GM21528 (cell line): ENCODE measurements at regions not wholly inside any gene's neighbourhood (a gene's known extent, or its start where the extent isn't known, plus 50 kb on each side); places are given as distances from the start of the nearest gene placed in this dataset.
A peak's percentile ranks its signal among the peaks of the same experiment; 100 is the strongest.

Experiments
- ATAC-seq: cut with Tn5 transposase; IDR thresholded peaks from one replicate; pipeline ENCODE4 v1.9.1; 2021; ENCODE audit warnings: mild to moderate bottlenecking, moderate library complexity; ENCODE audit not compliant: unreplicated experiment, low FRiP score

DNA sequence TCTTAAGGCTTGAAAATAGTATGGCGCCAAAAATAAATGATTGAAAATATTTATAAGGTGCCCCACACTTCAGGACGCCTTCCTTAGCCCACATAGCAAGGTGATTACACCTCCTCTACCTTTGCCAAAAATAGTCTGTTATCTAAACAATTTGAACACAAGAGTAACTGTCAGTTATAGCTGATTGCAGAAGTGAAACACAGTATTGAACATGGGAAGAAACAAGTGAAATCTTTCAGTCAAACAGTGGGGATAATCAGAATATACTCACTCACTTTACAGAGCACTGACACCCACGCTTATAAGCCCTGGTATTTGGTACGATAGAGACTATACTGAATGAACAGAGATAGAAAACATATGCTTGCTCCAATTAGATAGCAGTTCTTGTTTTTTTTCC, 203.1 kb downstream of the RAB38 start:
- peak; percentile 70 for ATAC-seq

DNA sequence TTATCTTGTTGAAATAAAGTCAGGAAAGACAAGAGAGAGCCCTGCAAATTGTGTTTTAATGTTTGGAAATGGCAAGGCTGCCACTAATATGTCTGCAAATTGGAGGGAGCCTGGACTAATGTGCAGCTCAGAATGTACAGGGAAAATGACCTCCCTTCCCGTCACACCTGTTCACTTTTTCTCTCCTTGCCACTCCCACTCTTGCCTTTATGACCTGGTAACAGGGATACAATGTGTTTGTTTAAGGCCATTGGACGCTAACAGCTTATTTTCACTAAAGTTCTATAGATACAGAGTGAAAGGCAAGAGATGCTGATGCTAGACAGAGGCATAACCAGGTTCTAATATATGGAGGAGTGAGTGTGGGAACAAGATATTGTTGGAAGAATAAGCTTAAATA, 203.9 kb downstream of the RAB38 start:
- ATAC-seq, result no peak

DNA sequence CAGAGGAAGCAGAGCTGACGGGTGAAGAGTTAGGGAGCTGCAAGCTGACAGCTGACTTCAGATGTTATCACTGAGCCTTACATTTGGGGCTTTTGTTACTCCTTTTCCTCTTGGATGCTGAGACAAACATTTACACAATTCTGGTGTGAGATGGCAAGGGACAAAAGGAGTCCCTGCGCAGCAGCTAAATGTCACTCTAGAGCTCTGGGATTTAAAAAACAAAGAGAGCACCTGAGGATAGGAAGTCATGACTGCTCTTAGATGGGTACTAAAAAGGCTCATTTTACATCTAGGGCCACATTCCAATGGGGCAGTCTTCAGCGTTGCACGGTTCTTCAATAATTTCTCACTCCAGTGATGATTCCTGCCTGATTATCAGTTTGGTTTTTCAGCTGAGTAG, 204.5 kb downstream of the RAB38 start:
- ATAC-seq, result no peak

DNA sequence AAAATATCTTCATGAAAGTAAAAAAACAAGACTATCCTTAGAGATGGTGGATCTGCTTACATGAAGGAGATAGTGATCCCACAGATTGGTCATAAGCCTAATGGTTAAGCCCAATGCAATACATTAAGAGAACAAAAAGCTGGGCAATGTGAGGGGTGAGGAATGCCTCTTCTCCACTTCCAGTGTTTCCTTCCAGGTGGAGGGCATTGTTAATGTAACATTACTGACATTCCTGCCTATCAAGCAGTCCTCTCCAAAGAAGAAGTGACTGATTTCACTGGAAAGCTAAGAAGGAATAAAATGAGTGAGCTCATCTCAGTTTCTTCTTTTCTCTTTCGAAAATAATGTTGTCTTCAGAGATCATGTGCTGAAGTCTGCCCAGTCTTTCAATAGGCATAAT, 207.8 kb downstream of the RAB38 start:
- ATAC-seq, result no peak

DNA sequence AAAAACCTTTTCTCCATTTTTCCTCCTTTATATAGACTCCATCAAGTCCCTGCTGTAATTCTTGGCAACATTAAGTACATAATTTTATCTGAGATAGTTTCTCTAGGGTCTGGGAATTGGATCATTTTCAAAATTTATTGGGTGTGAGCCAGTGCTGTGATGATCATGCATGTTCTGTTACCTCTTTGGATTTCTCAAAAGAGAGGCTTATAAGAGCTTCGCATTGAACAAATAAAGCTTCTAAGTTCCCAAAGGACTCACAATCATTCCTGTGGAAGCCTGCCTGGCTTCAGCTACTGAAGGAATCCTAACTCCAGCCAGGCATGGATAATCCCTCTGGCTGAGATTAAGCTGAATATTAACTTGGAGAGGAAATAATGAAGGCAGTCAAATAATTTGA, 208.5 kb downstream of the RAB38 start:
- no peak for ATAC-seq

DNA sequence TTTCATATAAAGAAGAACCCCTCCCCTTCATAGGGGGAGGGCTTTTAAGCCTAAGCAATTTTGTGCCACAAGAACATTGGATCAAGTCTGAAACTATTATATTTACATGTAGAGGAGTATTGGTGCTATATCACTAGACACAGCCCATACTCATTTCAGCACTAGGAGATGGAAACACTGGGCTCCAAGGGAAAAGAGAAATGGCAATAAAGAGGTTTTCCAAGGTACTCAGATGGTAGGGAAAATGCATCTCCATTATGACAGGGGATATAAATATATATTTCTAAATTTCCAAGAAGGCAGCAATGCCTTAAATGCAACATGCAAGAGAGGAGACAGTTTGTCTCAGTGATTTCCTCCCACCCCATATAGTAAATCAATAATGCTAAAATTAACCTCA, 209.0 kb downstream of the RAB38 start:
- no peak for ATAC-seq

DNA sequence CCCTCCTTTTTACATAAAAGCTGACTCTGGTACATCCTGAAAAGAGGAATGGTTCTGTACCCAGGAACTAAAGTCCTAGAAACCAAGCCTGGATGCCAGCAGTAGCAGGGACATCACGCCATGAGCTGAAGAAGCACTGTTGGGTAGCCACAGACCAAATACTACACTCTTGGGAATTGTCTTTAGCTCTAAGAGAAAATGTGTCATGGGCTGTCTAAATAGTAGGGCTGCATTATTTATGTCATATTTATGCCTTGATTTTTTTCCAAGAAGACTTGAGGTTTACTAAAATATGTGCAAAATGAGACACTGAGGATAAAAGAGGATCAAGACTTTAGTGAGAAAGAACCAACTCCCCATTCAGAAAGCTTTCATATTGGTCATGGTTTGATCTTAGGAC, 213.6 kb downstream of the RAB38 start:
- ATAC-seq, result no peak

DNA sequence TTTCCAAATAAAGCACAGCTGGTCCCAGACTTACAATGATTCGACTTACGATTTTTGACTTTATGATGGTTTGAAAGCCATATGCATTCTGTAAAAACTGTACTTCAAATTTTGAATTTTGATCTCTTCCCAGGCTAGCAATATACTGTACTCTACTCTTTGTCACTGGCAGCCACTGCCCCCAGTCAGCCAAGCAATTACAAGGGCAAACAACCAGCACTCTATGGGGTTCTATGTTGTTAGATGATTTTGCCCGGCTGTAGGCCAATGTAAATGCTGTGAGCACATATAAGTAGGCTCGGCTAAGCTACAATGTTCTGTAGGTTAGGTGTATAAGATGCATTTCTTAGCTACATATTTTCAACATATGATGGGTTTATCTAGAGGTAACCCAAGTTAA, 217.3 kb downstream of the RAB38 start:
- ATAC-seq, result no peak

DNA sequence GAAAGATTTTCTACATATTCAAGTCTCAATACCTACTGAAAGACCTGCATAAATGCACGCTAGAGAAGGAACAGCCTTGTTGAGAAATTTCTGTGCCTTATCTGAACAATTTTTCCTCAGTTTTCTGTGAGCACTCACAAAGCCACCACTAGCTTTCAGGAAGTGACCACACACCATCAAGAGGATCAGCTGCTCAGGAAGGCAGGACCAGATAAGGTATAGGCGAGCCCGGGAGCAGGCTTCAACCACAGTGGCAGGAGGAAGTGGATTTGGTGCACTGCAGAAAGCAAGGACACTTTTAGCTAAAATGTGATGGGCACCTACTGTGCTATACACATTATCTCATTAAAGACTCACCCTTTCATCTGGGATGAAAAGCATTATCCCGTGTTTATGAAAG, 220.8 kb downstream of the RAB38 start:
- no peak for ATAC-seq

DNA sequence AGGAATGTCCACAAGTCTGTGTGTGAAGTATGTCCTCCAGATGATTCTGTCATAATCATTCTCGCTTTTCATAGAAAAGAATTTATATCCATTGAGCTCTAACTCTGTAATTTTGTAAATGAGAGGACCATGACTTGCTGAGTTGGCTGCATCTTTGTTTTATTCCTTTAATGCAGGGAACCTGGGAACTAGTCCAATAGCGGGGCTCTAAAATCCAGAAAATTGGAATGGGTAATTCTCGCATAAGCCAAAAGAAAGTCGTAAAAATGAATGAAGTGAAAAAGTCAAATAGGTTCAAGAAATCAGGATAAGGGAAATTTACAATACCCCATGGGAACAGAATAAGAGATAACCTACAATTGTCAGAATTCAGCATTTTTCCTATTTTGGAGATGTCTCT, 232.5 kb downstream of the RAB38 start:
- no peak for ATAC-seq

DNA sequence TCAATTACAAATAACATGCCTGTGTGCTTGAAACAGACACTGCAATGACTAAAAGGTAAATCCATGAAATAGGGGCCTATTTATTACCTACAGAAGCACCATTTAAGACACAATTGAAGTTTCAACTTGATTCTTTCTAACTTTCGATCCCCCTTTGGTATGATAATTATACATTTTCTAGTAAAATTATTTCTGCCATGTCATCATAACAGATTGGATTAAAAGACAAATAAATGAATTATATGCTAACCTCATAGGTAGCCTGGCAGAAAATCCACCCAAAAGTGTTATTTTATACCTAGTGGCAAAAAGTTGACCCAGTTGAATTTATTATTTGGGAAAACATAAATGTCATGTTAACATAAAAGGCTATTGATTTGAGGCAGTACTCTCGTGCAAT, 241.1 kb downstream of the RAB38 start:
- ATAC-seq, result no peak

DNA sequence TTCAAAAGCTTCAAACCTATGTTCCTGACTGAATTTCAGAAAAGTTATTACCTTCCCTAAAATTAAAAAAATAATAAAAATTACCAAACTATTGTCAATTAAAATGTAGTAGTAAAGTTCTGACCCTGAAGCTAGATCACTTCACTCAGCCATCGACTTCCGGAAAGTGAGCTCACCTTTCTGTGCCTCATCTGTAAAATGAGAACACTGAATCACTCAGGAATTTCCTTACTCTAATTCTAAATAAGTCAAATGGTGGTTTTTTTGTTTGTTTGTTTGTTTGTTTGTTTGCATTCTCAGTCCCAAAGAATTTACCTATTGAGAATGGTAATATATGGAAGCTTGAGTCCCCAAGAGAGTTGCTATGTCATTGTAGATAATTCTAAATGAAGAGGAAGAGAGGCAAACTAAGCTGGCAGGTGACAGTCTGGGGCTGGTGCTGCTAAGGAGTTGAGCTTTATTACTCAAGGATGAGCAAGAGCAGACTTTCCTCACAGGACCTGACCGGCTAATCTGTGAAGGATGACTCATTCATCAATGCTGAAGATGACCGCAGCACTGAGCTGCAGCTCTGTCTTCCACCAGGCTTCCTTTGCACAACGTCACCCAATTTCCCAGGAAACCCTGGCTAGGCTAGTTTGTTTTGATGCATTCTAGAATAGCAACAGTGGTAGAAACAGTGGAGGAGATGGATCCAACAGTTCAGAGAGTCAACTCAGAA, 248.8 kb downstream of the RAB38 start:
- ATAC-seq, result no peak

DNA sequence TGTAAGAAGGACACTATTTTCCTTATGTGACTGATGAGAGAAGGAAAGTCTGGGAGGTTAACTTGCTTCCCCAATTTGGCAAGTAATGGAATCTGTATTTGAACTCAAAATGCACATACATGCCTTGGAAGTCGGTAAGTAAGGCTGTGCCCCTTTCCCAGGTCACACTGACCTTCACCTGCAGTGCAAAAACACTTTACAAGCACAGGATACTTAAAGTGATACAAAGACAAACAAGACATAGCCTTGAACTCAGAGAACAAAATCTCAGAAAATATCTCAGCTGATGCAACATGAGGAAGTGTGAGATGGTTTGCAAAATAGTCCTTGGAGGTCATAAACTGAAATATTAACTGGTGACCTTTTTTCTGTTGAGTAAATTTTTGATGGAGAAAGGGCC, 251.1 kb downstream of the RAB38 start:
- ATAC-seq, result no peak

DNA sequence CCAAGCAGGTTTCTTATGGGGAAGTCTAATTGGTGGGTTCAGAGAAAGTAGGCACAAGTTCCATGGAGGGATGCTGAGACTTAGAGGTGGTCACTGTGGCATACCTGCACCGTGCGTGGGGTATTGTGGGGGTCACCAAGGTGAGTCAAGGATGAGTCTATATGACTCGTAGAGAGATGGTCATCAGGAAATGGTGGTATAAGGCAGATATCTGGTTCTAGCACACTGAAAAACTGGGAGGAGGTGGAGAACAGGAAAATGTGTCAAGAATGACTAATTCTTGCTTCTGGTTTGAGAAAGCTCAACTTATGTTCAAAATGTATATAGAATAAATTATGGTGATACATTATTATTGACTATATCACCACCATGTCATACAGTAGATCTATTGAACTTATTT, 258.1 kb downstream of the RAB38 start:
- ATAC-seq, result no peak

DNA sequence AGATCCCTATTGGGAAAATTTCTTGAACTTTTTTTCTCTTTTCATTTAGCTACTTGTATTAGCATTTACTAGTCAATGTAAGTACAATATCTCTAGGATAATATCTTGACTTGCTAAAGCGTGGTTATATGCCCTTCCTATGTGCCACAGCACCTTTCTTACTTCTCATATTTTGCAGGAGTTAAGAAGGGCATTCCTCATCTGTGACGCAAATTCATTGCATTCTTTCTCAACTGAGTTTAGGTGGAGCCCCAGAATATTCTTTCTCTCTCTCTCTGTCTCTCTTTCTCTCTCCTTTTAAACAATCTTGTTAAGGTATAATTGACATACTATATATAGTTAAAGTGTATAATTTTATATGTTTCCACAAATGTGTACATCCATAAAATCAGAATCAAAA, 266.1 kb downstream of the RAB38 start:
- no peak for ATAC-seq

DNA sequence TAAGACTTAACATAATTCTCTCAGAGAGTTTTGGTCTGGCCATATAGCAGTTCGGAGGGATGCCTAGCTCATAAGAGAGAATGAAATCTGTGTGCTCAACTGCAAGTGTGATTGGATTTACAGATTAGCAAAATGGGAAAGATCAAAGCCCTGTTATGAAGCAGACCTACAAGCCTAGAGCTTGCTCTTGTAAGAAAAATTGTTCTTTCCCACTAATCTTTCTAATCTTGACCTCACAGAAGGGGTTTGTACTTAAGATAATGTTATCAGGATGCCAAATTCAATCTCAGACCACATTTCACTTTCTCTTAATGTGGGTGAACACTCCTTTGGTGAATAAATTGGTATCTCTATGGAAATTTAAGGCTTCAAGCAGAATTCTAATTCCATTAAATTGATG, 267.2 kb downstream of the RAB38 start:
- ATAC-seq, result no peak

DNA sequence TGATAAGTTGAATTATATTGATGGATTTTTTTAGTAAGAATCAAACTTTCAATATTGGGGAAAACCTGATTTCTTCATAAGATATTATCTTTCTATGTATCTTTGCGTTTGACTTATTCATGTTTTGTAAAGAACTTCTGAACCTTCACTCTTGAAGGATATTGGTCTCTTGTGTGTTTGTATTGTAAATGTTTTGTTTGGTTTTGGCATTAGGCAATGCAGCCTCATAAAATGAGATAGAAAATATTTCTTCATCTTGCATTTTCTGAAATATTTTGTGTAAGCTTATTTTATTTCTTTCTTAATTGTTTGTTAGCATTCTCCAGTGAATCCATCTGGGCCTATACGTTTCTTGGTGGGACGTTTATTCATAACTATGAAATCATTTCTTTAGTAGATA, 271.9 kb downstream of the RAB38 start:
- no peak for ATAC-seq

DNA sequence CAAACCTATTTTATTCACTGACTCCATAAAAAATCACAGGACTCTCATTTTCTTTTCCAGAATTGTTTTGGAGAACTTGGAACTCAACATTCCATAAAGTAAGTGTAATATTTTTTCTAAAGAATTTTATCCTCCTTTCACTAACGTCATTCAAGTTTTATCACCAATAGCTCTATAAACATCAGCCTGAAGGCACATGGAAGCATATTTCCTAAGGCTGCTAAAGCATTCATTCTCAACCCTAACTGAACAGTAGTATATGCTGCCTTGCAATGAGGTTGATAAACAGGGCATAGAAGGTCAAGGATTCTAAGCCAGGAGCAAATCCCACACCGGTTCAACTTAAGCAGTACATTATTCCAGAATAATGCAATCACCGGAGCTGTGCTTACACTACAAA, 273.9 kb downstream of the RAB38 start:
- no peak for ATAC-seq

DNA sequence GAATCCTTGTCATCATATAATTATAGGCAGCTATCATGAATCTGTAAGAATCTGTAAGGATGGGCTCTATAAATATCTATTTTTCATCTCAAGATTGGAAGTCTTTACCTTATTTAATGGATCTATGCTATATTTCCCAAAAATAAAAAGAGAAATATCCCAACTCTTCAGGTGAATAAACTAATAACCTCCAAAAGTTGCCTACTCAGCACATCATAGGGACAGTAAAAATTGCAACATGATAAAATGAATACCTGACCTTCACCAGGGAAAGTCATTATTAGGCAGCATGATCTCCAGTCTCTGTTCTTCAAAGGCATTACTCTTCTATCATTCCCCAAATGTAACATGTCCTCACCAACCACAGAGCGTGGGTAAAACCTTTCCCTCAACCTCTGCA, 277.3 kb downstream of the RAB38 start:
- no peak for ATAC-seq

DNA sequence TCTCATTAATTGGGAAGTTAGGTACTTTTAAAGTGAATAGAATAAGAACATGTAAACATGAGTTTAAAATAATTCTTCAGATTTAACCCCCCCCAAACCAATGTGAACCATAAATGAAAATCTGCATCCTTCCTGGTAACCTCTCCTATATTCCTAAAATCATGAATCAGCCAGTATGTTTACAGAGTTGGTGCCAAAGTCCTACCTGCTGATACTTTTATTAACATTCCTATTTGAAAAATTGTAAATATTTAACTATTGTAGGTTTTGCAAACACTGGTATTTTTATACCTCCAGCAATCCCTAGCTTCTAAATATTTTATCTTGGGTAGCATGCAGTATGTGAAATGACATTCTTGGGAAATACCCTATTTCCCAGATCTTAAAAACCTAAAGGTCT, 278.2 kb downstream of the RAB38 start:
- ATAC-seq, result no peak

DNA sequence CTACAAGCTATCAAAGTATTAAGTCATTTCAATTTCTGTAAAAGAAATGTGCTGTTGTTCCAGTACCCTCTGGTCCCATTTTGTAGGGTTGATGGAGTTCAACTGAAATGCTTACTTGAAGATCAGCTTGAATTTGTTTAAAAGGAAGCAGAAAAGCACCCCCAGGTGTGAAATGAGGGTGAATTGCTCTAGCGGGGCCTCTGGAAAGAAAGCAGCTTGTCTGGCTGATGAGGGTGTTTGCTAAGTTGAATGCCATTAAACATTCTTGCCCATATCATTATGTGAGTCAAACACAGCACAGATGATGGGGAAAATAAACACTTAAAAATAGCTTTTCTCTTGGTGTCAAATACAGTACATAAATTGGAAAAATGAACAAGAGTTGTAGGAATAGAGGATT, 280.3 kb downstream of the RAB38 start:
- ATAC-seq, result no peak

DNA sequence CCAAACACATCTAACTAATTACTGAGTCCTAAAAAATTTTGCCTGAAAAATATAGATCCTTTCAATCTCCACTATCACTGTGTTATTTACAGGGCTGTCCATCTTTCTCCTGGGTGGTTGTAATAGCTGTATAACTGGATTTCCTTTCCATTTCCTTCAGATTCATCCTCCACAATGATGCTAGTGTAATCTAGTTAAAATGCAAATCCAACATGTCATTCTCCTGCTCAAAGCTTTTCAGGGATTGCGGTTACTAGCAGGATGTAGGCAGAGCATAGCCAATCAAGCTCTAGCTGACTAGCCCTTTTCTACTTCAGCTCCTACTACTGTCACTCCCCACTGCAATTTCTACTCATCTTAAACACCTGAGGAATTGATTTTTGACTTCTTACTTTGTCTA, 283.0 kb downstream of the RAB38 start:
- ATAC-seq, result no peak

DNA sequence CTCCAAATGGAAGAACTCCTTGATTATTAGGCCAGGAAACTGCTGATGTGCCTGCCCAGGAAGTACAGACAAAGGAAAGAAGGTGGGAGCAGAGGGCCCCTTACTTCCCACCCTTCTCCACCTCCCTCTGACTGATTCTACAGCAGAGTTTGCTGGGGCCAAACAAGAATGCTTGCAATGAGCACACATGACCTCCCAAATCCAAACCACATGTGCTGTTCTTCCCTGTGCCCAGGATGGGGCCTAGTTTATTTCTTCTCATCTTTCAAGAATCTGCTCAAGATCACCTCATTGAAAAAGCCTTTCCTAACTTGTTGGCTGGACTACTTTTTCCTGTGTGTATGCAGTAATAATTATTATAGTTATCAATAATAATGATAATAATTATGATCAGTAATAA, 286.1 kb downstream of the RAB38 start:
- ATAC-seq, result no peak
